ENCODE measurements at regions not wholly inside any gene's neighbourhood (a gene's known extent, or its start where the extent isn't known, plus 50 kb on each side); places are given as distances from the start of the nearest gene placed in this dataset.

- TF ChIP-seq, protein P1, sequence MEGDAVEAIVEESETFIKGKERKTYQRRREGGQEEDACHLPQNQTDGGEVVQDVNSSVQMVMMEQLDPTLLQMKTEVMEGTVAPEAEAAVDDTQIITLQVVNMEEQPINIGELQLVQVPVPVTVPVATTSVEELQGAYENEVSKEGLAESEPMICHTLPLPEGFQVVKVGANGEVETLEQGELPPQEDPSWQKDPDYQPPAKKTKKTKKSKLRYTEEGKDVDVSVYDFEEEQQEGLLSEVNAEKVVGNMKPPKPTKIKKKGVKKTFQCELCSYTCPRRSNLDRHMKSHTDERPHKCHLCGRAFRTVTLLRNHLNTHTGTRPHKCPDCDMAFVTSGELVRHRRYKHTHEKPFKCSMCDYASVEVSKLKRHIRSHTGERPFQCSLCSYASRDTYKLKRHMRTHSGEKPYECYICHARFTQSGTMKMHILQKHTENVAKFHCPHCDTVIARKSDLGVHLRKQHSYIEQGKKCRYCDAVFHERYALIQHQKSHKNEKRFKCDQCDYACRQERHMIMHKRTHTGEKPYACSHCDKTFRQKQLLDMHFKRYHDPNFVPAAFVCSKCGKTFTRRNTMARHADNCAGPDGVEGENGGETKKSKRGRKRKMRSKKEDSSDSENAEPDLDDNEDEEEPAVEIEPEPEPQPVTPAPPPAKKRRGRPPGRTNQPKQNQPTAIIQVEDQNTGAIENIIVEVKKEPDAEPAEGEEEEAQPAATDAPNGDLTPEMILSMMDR (conservative IDR thresholded peaks at IDR 0.05; ENCODE audit: low read depth, low read length), result no peak
- TF ChIP-seq EZH2 (IDR thresholded peaks at IDR 0.05; ENCODE audit: borderline replicate concordance, low read depth, low read length, poor library complexity, severe bottlenecking), result no peak
These were observed 271.9 kb upstream of the TBL1XR1 start for GRCh38 chr3:177469216-177469615.

All from A673 (cell line).